ENCODE measurements at regions not wholly inside any gene's neighbourhood (a gene's known extent, or its start where the extent isn't known, plus 50 kb on each side); places are given as distances from the start of the nearest gene placed in this dataset.

- no peak for TF ChIP-seq CTCF (IDR thresholded peaks at IDR 0.05)
- no peak for TF ChIP-seq POLR2A (IDR thresholded peaks at IDR 0.05)
- intact Hi-C loops (cut with DNase I): no loop called here
- no peak for ATAC-seq
- Histone ChIP-seq H3K9me3 (no peaks in the 10 kb centered on the region), H3K4me1 (no peaks in the 10 kb centered on the region), H3K4me3 (no peak overlapping the region), H3K27me3 (peaks cover 0 to 12% of the 10 kb centered on the region in 2 donors), H3K27ac (no peak overlapping the region), H3K36me3 (replicated peaks in 1 of 2; ENCODE audit: insufficient read depth in 1 of 2, low read depth in 2 of 2) (no peaks in the 10 kb centered on the region)
- no peak for DNase-seq
- WGBS, 2 donors: 64 to 65% methylated on average over 6 of the region's 6 CpGs
Observed at GRCh38 chr21:32951041-32951440, 74.7 kb upstream of the OLIG2 start.

- H3K4me3 ChIP-seq: no peak overlapping the region
Observed at GRCh38 chr21:32954353-32954752, 71.4 kb upstream of the OLIG2 start.

GRCh38 chr21:32955311-32956060 is 70.2 kb upstream of the OLIG2 start:
- intact Hi-C loops (cut with DNase I): no loop called here
- WGBS, 2 donors: 49 to 51% methylated on average over 20 of the region's 20 CpGs
- no peak for ATAC-seq
- H3K36me3 ChIP-seq (replicated peaks in 1 of 2; ENCODE audit: insufficient read depth in 1 of 2, low read depth in 2 of 2): no peaks in the 10 kb centered on the region
- H3K9me3 ChIP-seq: no peaks in the 10 kb centered on the region
- no peak overlapping the region for H3K27ac ChIP-seq
- no peak for DNase-seq
- no peaks in the 10 kb centered on the region for H3K4me1 ChIP-seq
- TF ChIP-seq POLR2A (IDR thresholded peaks at IDR 0.05) (no peak), CTCF (IDR thresholded peaks at IDR 0.05) (no peak)
- H3K27me3 ChIP-seq: peaks cover 0 to 12% of the 10 kb centered on the region in 2 donors
- no peak overlapping the region for H3K4me3 ChIP-seq

More at GRCh38 chr21:32954353-32954752, 71.4 kb upstream of the OLIG2 start:
- Histone ChIP-seq H3K36me3 (replicated peaks in 1 of 2; ENCODE audit: insufficient read depth in 1 of 2, low read depth in 2 of 2) (no peaks in the 10 kb centered on the region), H3K4me1 (no peaks in the 10 kb centered on the region), H3K27ac (no peak overlapping the region), H3K27me3 (peaks cover 0 to 12% of the 10 kb centered on the region in 2 donors), H3K9me3 (no peaks in the 10 kb centered on the region)
- no peak for ATAC-seq
- DNase-seq: no peak
- no peak for TF ChIP-seq CTCF (IDR thresholded peaks at IDR 0.05)
- intact Hi-C loops (cut with DNase I): no loop called here
- WGBS, 2 donors: 47 to 50% methylated on average over 7 of the region's 7 CpGs

GRCh38 chr21:32956061-32956656 is 69.6 kb upstream of the OLIG2 start:
- no peak for DNase-seq
- 46 to 53% methylated on average over 10 of the region's 10 CpGs for WGBS, 2 donors
- Histone ChIP-seq H3K27ac (no peak overlapping the region), H3K27me3 (peaks cover 0 to 12% of the 10 kb centered on the region in 2 donors), H3K4me3 (no peak overlapping the region), H3K36me3 (replicated peaks in 1 of 2; ENCODE audit: insufficient read depth in 1 of 2, low read depth in 2 of 2) (no peaks in the 10 kb centered on the region), H3K9me3 (no peaks in the 10 kb centered on the region), H3K4me1 (no peaks in the 10 kb centered on the region)
- intact Hi-C loops (cut with DNase I): no loop called here
- ATAC-seq: no peak
- no peak for TF ChIP-seq CTCF (IDR thresholded peaks at IDR 0.05)
- no peak for TF ChIP-seq POLR2A (IDR thresholded peaks at IDR 0.05)

GRCh38 chr21:32957545-32957944 is 68.2 kb upstream of the OLIG2 start:
- H3K27ac ChIP-seq: no peak overlapping the region
- no peak overlapping the region for H3K4me3 ChIP-seq
- TF ChIP-seq POLR2A (IDR thresholded peaks at IDR 0.05): no peak
- TF ChIP-seq CTCF (IDR thresholded peaks at IDR 0.05): no peak
- no peak for ATAC-seq
- no peak for DNase-seq
- intact Hi-C loops (cut with DNase I): no loop called here
- H3K9me3 ChIP-seq: no peaks in the 10 kb centered on the region
- no peaks in the 10 kb centered on the region for H3K36me3 ChIP-seq (replicated peaks in 1 of 2; ENCODE audit: insufficient read depth in 1 of 2, low read depth in 2 of 2)
- H3K27me3 ChIP-seq: peaks cover 0 to 12% of the 10 kb centered on the region in 2 donors
- H3K4me1 ChIP-seq: no peaks in the 10 kb centered on the region
- 67 to 73% methylated on average over 8 of the region's 8 CpGs for WGBS, 2 donors

Measured in body of pancreas (tissue), 4 donors.